Gastrocnemius medialis (tissue), 4 donors: ENCODE measurements at regions not wholly inside any gene's neighbourhood (a gene's known extent, or its start where the extent isn't known, plus 50 kb on each side); places are given as distances from the start of the nearest gene placed in this dataset.

ENCODE experiments used
- POLR2A ChIP-seq, 2 donors: fragments of 450-650 bp; IDR thresholded peaks; one replicate each; pipeline ENCODE4 v1.6.1; 2017; ENCODE audit warnings: antibody characterized with exemption in 2 of 2, mild to moderate bottlenecking in 2 of 2, moderate library complexity in 2 of 2
- TF ChIP-seq, protein P1 (sequence below), 5 experiments: fragments of 450-650 bp in 3 of 5; fragments of 200-600 bp in 2 of 5; sonication (generic) in 2 of 5; IDR thresholded peaks in 4 of 5; conservative IDR thresholded peaks in 1 of 5; 1 replicate in 4 of 5; 2 replicates in 1 of 5; pipeline ENCODE4 v1.5.1; 2016 to 2019; ENCODE audit warnings: antibody characterized with exemption in 5 of 5, mild to moderate bottlenecking in 3 of 5, moderate library complexity in 3 of 5

DNA sequence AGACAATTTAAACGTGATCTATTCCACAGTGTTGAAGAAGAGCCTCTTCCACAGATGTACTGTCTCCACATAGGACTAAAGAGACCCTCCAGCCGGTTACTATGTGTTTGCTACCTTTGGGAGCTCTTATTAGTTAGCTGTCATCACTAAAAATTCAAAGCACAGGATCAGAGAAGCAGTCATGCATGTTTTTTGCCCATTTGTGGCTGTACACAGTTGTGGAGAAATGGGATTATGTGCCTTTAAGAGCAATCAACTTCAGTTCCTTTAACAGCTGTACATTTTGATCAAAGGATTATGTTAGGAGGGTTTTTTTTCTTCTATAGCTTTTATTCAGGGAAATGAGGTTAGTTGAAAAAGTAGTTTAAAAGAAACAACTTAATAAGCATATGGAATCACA, 149.0 kb upstream of the SPOCK3 start:
- no peak for TF ChIP-seq POLR2A (IDR thresholded peaks at IDR 0.05)
- TF ChIP-seq, protein P1, sequence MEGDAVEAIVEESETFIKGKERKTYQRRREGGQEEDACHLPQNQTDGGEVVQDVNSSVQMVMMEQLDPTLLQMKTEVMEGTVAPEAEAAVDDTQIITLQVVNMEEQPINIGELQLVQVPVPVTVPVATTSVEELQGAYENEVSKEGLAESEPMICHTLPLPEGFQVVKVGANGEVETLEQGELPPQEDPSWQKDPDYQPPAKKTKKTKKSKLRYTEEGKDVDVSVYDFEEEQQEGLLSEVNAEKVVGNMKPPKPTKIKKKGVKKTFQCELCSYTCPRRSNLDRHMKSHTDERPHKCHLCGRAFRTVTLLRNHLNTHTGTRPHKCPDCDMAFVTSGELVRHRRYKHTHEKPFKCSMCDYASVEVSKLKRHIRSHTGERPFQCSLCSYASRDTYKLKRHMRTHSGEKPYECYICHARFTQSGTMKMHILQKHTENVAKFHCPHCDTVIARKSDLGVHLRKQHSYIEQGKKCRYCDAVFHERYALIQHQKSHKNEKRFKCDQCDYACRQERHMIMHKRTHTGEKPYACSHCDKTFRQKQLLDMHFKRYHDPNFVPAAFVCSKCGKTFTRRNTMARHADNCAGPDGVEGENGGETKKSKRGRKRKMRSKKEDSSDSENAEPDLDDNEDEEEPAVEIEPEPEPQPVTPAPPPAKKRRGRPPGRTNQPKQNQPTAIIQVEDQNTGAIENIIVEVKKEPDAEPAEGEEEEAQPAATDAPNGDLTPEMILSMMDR (IDR thresholded peaks at IDR 0.05 in 4 of 5, conservative IDR thresholded peaks at IDR 0.05 in 1 of 5) = no peak
